Fibroblast of skin of right quadriceps (primary cell): ENCODE measurements at regions not wholly inside any gene's neighbourhood (a gene's known extent, or its start where the extent isn't known, plus 50 kb on each side); places are given as distances from the start of the nearest gene placed in this dataset.

Source experiments
- DNase-seq: peaks from one replicate; pipeline ENCODE4 v3.0.0-alpha.2; 2013

DNA sequence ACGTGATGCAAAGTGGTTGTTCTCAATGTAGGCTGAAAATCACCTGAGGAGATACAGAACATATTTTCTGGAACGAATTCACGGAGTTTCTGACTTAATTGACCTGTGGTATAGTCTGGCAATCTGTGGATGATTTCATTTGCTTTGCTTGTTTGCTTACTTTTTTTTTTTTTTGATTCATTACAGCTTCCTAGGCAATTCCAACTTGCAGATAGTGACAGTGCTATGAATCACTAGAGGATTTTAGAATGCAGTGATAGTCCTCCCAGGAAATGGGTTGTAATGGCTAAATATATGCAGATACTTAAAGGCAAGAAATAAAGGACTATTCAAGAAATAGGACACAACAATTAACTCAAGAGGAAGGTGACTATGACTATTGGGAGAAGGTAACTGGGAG lies 1378.1 kb upstream of the PRMT6 start:
- DNase-seq = no peak

DNA sequence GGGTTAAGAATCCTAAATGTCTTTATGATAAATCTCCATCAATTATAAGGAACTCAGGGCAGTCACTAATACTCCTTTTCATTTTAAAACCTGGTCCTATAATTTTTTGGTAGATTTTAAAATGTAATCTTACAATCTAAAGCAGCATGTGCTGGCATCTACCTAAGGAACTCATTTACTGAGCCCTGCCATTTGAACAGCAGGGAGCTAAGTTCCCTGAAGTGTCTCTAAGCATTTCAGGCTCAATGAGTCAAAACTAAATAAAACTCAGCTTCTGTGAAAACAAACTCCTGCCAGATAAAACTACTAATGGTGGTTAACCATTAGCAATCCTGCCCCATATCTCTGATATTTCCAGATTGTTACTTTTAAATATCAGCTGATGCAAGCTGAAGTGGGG lies 1371.8 kb upstream of the PRMT6 start:
- DNase-seq = no peak

DNA sequence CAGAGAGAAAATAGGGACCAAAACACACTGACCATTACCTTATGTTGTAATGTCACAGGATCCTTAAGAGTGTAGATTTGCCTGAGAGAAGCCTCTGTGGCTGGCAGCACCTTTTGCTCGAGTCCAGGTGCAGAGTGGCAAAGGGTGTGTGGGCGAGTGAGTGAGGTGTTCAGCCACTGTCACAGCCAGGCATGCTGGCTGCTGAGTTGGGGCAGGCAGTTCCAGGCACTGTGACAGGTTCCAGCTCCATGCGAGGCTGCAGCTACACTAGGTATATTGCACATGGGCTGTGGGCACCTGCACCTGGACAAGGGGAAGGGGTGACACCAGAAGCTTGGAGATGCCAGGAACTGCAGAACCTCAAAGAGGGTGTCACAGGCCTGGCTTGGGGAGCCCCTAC lies 1370.4 kb upstream of the PRMT6 start:
- DNase-seq = no peak

DNA sequence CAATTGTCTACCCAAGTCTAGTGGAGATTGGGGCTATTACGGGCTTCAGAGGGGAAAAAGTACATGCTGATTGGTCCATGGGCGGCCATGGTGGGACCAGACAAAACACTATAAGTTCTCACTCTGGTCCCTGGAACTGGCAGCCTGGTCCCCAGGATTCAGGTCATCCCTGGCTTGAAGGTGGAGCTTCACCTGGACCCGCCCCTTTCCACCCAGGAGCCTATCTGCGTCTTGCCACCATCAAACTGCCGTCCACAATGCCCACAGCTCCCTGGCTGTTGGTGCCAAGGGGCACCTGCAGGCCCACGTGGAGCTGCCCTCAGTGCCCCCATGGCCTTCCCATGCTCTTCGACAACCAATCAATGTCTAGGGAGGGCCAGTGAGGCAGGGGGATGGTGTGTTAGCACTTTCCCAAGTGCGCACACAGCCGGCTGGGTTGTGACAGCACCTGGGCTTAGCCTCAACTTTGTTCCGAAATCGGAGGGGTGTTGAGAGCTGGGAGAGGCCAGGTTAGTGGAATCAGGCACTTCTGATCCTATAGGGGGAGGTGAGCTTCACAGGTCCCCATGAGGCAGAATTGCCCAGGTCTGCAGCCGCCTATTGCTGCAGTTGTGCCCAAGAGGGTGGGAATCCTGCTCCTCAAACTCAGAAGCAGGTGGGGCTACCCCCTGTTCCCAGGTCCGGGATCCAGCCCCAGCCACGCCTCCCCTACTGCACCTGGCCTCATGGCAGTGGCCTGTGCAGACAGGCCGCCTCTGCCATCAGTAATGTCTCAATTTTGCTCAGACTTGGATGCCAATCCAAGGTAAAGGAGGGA lies 1369.4 kb upstream of the PRMT6 start:
- no peak for DNase-seq

DNA sequence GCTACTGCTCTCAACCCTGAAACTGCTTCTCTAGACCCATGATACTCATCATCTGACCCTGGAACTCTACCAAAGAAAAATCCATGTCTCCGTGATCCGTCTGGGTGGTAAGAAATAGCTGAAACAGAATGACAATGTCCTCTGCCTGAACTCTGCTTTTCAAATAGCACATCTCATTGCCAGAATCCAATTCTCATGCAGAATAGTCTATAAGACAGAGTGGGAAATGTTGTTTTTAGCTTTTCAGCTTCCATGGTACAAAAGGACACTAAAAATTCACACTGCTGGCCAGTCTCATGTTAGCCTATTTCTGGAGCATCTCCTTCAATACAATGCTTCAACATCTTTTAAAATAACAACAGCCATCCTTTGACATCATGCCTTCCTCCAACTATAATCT lies 1355.8 kb upstream of the PRMT6 start:
- no peak for DNase-seq

DNA sequence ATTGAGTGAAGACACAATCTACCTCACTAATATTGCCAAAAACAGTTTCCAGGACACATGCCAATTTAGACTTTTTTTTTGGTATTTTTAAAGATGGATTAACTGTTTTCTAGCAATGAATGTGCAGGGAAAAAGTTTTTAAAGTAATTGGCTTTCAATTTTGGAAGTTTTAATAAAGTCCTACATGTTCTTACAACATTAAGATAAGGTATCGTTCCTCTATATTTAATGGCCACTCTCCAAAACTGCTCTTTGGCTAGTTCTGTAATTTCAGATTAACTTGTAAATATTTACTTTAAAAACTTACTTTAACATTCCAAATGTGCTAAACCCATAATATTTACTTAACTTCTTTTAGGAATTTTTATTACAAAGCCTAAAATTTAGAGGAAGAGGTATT lies 1332.2 kb upstream of the PRMT6 start:
- no peak for DNase-seq

DNA sequence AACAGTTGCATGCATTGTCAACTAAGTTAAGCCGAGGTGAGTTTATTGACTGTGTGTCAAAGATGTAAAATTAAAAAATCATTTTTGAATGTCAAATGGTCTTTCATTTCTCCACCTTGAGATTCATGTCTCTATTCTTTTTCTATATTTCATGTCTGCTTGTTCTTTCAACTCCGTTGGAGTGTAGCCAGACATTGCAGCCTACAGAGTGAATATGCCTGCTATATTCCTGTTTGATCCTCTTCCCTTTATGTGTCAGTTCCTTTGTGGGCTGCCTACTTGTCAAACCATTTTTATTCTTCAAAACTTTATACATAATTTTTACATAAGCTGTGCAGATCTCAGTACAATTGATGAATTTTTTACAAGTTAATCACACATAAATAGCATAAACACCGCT lies 1325.8 kb upstream of the PRMT6 start:
- DNase-seq = no peak

DNA sequence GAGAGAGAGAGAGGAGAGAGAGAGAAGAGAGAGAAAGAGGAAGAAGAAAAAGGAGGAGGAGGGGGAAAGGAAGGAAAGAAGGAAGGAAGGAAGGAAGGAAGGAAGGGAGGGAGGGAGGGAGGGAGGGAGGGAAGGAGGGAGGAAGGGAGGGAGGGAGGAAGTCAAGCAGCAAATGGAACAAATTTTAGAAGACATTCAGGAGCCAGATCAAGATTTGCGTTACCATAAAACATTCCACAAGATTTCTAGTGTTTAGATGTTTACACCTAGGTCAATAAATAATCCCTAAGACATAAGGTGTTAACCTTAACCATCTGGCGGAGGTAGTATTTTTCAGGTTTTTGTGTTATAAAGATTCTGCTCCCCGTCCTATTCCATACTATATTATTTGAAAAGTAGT lies 1320.1 kb upstream of the PRMT6 start:
- DNase-seq = no peak

DNA sequence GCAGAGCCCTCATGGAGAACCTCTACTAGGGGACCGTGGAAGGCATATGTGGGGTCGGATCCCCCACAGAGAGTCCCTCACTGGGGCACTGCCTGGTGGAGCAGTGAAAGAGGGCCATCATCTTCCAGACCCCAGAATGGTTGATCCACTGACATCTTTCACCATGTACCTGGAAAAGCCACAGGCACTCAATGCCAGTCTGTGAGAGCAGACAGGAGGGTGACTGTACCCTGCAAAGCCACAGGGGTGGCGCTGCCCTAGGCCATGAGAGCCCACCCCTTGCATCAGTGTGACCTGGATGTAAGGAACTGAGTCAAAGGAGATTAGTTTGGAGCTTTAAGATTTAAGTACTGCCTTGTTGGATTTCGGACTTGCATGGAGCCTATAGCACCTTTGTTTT lies 1276.7 kb upstream of the PRMT6 start:
- DNase-seq = no peak

DNA sequence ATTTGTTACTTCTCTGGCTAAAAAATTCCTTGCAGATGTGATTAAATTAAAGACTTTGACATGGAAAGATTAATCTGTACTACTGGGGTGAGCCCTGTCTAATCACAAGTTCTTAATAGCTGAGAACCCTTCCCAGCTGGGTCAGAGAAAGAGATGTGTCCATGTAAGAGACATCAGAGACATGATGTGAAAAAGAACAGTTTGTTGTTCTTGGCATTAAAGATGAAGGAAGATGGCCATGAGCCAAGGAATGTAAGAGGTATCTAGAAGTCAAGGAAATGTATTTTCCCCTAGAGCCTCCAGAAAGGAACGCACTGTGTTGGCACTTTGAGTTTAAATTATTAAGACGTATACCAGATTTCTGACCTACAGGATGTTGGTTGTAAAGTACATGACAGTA lies 1271.5 kb upstream of the PRMT6 start:
- DNase-seq = peak; percentile 3

DNA sequence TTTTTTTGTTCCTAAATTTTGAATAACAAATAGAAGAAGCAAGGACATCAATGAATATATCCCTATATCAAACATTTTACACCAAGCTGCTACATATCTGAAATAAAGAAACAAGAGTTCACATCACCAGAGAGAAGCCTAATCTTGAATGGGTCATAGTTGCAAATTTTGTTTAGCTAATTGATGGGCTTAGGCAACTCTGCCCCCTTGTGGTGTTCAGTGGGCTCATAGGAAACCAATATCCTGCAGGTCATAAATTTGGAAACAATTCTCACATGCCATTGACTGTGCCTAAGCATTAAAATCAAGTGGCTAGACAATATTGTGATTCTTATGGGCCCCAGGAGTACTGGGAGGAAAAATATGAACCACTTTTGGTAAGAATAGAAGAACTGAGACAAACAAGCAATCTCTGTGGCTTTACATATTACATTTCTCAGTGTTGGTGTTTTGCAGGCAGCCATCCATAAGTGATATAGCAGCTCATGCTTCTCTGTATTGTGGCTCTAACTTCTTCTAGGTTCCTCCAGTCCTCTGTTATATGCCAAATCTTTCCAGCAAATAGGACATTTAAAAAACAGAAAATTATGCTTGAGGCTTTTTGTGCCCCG lies 1262.8 kb upstream of the PRMT6 start:
- DNase-seq = peak; percentile 24

DNA sequence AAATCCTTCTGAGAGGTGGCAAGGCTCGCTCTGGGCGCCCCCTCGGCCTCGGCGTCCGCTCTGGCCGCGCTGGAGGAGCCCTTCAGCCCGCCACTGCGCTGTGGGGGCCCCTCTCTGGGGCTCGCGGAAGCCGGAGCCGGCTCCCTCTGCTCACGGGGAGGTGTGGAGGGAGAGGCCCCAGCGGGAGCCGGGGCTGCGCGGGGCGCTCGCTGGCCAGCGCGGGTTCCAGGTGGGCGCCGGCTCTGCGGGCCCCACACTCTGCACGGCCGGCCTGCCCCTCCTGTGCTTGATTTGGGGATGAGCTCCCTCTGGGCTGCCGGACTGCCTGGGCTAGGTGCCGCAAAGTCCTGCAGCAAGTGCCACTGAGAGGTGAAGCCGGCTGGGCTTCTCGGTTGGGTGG lies 1260.7 kb upstream of the PRMT6 start:
- DNase-seq = no peak

DNA sequence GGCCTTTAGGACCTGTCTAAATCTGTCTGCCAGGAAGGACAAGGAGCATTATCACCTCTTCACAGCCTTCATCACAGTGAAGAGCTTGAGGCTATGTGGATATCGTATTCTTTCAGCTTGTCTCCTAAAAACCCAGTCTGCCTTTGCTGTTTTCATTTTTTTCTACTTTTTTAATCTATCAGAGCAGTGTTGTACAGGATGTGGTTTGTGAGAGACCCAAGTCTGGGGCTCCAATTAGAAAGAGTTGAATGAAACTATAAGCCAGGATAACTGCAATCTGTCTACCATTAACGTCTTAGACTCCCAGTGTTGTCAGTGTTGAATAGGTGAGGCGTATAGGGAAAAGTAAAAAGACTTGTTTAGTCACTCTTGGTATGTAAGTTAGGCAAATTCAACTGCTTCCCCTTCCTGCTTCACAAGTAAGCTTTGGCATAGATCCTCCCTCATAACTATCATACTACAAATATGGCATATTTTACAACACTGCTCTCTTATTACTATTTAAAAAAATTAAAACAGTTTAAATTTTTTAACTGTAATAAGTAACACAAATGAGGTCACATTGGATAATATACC lies 1225.8 kb upstream of the PRMT6 start:
- DNase-seq = no peak

DNA sequence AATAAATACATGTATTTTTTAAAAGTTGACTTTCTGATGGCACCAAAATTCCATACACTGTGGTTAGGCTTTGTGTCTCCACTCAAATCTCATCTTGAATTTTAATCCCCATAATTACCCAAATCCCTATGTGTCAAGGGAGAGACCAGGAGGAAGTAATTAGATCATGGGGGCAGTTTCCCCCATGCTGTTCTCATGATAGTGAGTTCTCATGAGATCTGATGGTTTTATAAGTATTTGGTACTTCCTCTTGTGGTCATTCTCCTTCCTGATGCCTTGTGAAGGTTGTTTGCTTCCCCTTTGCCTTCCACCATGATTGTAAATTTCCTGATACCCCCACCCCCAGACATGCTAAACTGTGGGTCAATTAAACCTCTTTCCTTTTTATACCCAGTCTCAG lies 1218.4 kb upstream of the PRMT6 start:
- DNase-seq = no peak

DNA sequence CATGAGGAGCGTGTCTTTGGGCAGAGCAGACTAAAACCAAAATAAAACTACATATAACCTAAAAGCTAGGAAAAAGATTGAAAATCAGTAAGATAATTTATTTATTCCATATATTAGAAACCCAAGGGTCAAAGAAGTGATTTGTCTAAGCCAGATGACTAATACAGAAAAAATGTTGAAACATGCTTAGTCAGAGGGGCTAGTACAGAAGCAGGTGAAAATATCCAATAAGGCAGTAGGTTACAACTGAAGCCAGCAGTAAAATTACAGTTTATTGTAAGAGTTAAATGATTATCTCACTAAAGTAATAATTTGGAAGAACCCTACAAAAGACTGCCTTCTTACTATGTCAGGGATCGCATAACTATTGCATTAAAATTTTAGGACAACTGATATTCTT lies 1190.9 kb upstream of the PRMT6 start:
- DNase-seq = no peak

DNA sequence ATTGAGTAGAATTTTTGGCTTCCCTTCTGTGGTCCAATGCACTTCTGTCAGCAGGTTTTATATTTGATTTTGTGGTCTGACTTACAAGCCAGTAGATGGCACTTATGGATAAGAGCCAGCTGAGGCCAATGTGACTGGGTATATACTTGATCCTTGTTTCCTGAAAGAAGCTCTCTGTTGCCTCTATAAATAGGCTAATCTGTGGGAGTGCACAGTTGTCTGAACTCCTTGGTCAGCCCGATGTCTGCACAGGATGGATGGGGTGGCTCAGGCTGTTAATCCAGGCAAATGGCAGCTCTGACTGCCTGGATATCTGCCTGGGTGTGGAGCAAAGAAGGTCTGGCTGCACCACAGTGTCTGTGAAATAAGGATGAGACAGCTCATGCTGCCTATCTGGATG lies 1183.7 kb upstream of the PRMT6 start:
- DNase-seq = no peak

DNA sequence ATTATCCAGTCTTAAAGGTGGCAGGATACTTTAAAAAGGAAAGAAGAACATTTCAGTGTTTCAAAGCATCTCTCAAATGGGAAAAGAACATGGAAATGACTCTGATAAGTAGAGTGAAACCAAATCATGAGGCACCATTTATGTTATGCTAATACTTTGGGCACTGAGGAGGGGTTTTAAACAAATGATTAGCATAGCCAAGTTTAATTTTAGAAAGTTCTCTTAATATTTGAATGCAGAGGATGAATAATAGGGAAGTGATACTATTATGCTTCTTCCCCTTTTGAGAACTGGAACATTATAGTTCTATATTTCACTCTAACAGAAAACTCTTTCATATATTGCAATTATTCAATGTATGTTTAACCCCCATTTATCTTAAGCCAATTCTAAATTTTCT lies 1181.9 kb upstream of the PRMT6 start:
- DNase-seq = no peak

DNA sequence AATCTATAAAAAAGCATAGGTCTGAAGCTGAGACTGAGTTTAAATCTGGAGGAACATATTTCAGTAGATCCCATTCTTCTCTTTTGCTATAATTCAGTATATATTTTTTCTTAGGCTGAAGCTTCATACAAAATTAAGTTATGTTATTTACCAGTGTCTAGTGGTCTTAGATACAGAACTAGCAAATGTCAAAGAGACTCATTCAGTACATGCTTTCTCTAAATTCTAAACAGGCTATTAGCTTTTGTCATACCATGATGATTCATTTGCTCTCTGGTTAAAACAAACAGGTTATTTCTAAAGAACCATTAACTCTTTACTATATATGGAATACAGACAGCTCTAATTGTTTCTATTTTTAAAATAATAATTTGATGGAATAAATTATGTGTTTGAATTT lies 1170.2 kb upstream of the PRMT6 start:
- DNase-seq = no peak

DNA sequence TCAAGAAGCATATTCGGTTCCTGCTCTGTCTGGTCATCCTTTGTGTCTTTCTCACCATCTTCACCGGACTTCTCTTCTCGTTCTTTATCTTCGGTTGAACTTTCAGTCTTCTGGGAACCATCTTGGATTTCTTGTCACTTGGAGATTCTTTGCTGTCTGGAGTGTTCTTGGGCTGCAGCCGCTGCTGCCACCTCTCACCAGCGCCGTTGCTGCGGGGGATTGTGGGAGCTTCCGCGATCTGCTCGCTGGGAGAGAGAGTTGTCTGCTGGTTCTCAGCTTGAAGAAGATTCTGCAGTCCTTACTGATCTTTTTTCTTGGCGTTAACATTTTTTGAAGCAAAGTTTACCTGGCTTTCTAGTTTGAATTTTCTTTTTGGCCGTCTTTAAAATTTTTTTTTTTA lies 1165.2 kb upstream of the PRMT6 start:
- DNase-seq = no peak

DNA sequence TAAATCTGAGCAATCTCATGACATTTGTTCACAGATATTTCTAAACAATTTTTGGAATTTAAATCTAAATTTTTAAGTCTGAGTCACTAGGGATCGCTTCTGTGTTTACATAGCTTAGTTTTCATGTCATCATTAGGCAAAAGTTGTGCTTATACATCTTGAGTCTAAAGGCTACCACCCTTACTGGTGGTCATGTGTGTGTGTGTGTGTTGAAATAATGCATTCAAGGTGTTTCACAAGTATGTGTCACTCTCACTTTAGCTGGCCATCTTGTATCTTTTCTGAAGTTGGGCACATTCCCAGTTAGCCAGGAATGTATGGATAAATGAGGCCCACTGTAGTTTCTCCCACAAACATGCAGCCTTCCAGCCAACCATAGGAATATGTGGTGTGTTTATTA lies 1162.5 kb upstream of the PRMT6 start:
- DNase-seq = peak; percentile 2

DNA sequence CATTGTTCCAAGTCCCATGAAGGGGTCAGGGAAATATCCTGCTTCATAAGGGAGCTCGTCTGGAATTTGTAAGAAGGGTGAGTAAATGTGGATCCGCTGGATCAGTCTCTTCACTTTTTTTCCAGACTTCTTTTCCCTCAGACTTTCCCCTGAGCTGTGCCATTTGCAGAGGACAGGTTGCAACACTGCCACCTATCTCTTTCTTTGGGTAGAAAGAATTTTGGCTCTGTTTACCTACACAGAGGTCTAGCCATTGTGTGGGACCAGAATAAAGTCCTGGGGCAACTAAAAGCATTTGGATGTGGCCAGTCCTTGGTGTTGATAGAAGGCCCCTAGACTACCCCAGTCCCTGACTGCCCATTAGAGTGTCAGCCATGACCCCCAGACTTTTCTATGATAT lies 1146.7 kb upstream of the PRMT6 start:
- DNase-seq = no peak

DNA sequence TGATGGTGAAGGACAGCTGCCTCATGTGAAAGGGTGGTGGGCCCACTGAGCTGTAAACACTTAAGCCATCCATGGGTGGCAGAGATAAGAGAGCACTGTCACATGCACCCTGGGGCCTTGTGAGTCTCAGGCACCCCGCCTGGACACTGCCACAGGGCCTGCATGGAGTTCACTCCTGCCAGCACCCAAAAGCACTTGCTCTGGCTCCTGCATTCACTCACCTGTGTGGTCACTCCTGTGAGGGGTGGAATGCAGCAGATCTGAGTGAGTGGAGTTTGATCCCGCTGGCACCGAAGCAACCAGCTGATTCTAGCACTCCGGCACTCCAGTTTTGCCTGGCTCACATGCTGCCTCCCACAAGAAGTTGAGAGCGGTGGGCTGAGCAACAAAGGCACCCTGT lies 1142.1 kb upstream of the PRMT6 start:
- DNase-seq = no peak

DNA sequence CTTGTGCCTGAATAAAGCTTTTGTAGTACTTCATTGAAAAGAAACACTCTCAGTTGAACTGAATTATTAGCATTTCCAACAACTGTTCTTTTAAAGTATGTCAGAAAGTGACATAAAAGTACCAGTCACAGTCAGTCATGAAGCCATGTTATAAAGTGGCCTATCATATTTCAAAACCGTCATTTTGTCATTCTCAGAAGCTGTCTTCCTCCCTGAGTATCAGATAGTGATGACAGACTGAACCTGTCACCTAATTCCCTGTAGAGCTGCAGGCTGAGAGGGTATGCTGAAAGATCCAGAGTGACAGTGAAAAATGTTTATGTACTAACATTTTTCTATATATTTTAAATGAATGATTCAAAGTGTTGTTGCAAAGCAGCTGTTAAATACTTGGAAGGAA lies 1121.7 kb upstream of the PRMT6 start:
- DNase-seq = no peak

DNA sequence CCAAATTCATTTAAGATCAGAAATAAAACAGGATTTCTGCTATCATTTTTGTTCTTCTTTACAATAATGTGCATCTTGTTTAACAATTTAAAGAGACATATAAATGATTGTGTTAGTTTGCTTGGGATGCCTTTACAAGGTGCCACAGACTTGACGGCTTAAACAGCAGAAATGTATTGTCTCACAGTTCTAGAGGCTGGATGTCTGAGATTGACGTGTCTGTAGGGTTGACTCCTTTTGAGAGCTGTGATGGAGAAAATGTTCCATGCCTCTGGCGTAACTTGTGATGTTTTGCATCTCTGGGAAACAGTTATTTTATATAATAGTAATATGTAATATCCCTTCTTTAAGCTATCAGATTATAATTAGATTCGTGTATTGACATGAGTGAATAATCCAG lies 1091.6 kb upstream of the PRMT6 start:
- DNase-seq = no peak

DNA sequence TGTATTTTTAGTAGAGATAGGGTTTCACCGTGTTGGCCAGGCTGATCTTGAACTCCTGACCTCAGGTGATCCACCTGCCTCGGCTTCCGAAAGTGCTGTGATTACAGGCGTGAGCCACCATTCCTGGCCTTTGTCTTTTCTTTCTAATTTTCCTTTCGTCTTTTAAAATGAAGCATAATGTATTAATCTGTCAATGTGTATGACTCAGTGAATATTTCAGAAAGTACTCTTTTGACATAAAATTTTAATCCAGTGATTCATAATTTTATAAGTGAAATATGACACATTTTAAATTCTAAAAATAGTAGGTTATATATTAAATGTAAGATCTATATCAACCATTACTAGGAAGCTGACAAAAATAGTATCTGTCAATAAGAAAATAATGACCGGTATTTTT lies 1059.0 kb upstream of the PRMT6 start:
- no peak for DNase-seq
